ENCODE measurements at regions not wholly inside any gene's neighbourhood (a gene's known extent, or its start where the extent isn't known, plus 50 kb on each side); places are given as distances from the start of the nearest gene placed in this dataset.
A peak's percentile ranks its signal among the peaks of the same experiment; 100 is the strongest.
"Not testable (repeated sequence)": the region's sequence is repeated elsewhere in the genome, so short reads cannot be mapped to it uniquely, and the experiment has no call there.

DNA sequence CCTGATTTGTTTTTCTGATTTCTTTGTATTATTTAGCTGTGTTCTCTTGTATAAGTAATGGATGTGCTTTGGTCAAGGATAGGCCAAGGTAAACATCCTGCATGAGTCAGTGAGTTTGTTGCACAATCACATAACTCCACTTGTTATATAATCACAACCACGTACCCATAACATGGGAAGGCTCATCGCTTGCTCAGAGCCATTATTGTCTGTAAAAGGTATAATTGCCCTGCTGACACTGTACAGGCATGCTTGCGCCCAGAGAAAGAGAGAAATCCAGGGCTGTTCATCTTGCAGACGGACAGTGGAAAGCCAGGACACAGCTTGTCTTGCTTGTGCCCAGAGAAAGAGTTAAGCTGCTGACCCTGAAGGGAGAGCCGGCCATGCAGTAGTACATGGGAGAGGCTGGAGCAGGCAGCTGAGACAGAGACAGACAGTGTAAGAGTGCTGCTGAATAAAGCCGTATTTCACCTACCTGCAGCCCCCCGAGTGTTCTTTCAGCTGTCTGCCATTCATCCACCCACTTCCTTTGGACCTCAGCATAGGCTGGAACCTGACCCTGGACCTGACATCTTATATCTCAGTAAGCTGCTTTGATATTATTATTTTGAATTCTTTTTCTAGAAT, 174.7 kb upstream of the DAAM1 start:
- H3K4me1 ChIP-seq (ENCODE audit: control insufficient read depth, insufficient read depth, low read length): peaks cover 2% of the 10 kb centered on the region
- H3K27ac ChIP-seq (ENCODE audit: low read length): no peak overlapping the region
- no peak overlapping the region for H3K4me3 ChIP-seq (ENCODE audit: low read length)
- no peaks in the 10 kb centered on the region for H3K36me3 ChIP-seq (ENCODE audit: control insufficient read depth, insufficient read depth, low read length)
- peaks cover 9% of the 10 kb centered on the region for H3K9me3 ChIP-seq (replicated peaks; ENCODE audit: control insufficient read depth, low read depth, low read length)
- H3K27me3 ChIP-seq (ENCODE audit: control insufficient read depth, insufficient read depth, low read length): no peaks in the 10 kb centered on the region
- 88% methylated on average over 5 of the region's 7 CpGs for WGBS (ENCODE audit: insufficient coverage)
- no peak for DNase-seq

DNA sequence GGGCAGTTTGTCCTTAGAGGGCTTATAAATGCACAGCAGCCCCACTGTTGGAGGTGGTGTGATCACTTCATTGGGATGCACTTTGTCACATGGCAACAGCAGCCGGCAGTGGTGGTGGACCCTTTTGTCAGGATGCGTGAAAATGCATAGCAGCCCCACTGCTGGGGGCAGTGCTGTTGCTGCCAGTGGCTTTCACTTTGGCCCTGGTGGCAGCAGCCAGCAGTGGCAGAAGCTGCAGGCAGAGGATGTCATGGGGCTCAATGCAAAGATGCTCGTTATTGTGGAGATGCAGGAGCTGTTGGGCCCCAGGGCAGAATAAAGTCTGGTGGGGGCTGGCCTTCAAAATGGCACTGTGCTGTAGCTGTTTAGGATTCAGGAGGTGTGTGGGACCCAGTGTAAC, 173.0 kb upstream of the DAAM1 start:
- H3K4me1 ChIP-seq (ENCODE audit: control insufficient read depth, insufficient read depth, low read length): no peaks in the 10 kb centered on the region
- H3K27ac ChIP-seq (ENCODE audit: low read length): no peak overlapping the region
- H3K4me3 ChIP-seq (ENCODE audit: low read length): no peak overlapping the region
- no peaks in the 10 kb centered on the region for H3K27me3 ChIP-seq (ENCODE audit: control insufficient read depth, insufficient read depth, low read length)
- DNase-seq: no peak
- WGBS (ENCODE audit: insufficient coverage): 79% methylated on average over 3 of the region's 3 CpGs
- peaks cover 9% of the 10 kb centered on the region for H3K9me3 ChIP-seq (replicated peaks; ENCODE audit: control insufficient read depth, low read depth, low read length)
- H3K36me3 ChIP-seq (ENCODE audit: control insufficient read depth, insufficient read depth, low read length): no peaks in the 10 kb centered on the region

DNA sequence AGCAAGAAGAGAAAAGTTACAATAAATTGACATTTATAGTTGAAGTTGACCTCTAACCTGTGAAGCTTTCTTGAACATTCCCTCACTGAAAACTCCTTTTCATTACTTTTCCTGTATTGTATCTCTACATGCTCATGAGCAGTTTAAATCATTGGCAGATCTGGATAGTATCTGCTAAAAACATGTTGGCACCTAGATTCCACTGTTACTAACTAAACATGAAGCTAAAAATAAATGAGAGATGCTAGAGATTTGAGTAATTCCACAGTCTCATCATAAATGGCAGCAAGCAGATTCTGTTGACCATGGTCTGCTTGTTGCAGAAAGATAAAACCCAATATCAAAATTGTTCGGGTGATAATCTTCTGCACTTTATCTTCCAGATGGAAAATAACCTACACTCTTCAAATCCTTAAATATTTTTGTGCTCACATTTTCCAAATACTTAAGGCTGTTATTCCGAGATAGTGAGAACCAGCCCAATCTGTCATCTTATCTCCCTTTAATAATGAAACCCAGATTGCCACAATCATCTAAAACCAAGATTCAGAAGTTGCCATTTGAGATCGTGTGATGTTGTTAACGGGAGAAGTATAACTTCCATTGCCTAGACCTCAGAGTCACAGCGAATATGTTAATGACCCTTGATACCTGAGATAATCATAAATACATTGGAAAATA, 171.0 kb upstream of the DAAM1 start:
- Histone ChIP-seq H3K27ac (ENCODE audit: low read length) (no peak overlapping the region), H3K9me3 (replicated peaks; ENCODE audit: control insufficient read depth, low read depth, low read length) (peaks cover 7% of the 10 kb centered on the region), H3K4me3 (ENCODE audit: low read length) (no peak overlapping the region), H3K4me1 (ENCODE audit: control insufficient read depth, insufficient read depth, low read length) (no peaks in the 10 kb centered on the region), H3K36me3 (ENCODE audit: control insufficient read depth, insufficient read depth, low read length) (no peaks in the 10 kb centered on the region), H3K27me3 (ENCODE audit: control insufficient read depth, insufficient read depth, low read length) (no peaks in the 10 kb centered on the region)
- 100% methylated on average over 1 of the region's 5 CpGs for WGBS (ENCODE audit: insufficient coverage)
- no peak for DNase-seq

GRCh38 chr14:59018460-59018859, 170.0 kb upstream of the DAAM1 start:
- WGBS (ENCODE audit: insufficient coverage): 48% methylated on average over 2 of the region's 2 CpGs
- no peaks in the 10 kb centered on the region for H3K4me1 ChIP-seq (ENCODE audit: control insufficient read depth, insufficient read depth, low read length)
- DNase-seq: no peak
- no peaks in the 10 kb centered on the region for H3K36me3 ChIP-seq (ENCODE audit: control insufficient read depth, insufficient read depth, low read length)
- no peak overlapping the region for H3K27ac ChIP-seq (ENCODE audit: low read length)
- no peaks in the 10 kb centered on the region for H3K27me3 ChIP-seq (ENCODE audit: control insufficient read depth, insufficient read depth, low read length)
- H3K4me3 ChIP-seq (ENCODE audit: low read length): no peak overlapping the region
- H3K9me3 ChIP-seq (replicated peaks; ENCODE audit: control insufficient read depth, low read depth, low read length): peaks cover 3% of the 10 kb centered on the region

DNA sequence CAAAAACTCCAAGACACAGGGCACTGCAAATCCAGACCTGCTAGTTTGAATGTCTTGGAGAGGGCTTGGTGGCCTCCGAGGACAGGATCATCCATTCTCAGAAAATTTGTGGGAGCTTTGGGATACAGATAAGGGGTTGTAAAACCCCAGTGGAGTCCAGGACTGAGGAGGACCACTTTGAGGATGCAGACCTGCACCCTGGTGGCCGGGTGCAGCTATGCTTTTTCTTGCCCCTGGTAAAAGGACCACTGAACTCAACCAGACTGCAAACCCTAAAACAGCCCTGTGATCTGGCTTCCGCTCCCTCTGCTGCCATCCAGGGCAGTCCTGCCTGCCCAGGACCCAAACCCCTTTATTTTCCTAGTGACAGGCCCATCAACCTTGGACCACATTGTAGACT, 169.5 kb upstream of the DAAM1 start:
- no peak overlapping the region for H3K4me3 ChIP-seq (ENCODE audit: low read length)
- H3K36me3 ChIP-seq (ENCODE audit: control insufficient read depth, insufficient read depth, low read length): no peaks in the 10 kb centered on the region
- no peaks in the 10 kb centered on the region for H3K9me3 ChIP-seq (replicated peaks; ENCODE audit: control insufficient read depth, low read depth, low read length)
- H3K27me3 ChIP-seq (ENCODE audit: control insufficient read depth, insufficient read depth, low read length): no peaks in the 10 kb centered on the region
- H3K27ac ChIP-seq (ENCODE audit: low read length): no peak overlapping the region
- DNase-seq: no peak
- 84% methylated on average over 2 of the region's 3 CpGs for WGBS (ENCODE audit: insufficient coverage)
- no peaks in the 10 kb centered on the region for H3K4me1 ChIP-seq (ENCODE audit: control insufficient read depth, insufficient read depth, low read length)

- Histone ChIP-seq H3K9me3 (replicated peaks; ENCODE audit: control insufficient read depth, low read depth, low read length) (no peaks in the 10 kb centered on the region), H3K4me3 (ENCODE audit: low read length) (no peak overlapping the region), H3K27me3 (ENCODE audit: control insufficient read depth, insufficient read depth, low read length) (no peaks in the 10 kb centered on the region), H3K27ac (ENCODE audit: low read length) (no peak overlapping the region), H3K36me3 (ENCODE audit: control insufficient read depth, insufficient read depth, low read length) (no peaks in the 10 kb centered on the region), H3K4me1 (ENCODE audit: control insufficient read depth, insufficient read depth, low read length) (no peaks in the 10 kb centered on the region)
- no CpG with 5 or more reads among the region's 1 CpG for WGBS (ENCODE audit: insufficient coverage)
- no peak for DNase-seq
Observed at GRCh38 chr14:59020382-59020781, 168.1 kb upstream of the DAAM1 start.

DNA sequence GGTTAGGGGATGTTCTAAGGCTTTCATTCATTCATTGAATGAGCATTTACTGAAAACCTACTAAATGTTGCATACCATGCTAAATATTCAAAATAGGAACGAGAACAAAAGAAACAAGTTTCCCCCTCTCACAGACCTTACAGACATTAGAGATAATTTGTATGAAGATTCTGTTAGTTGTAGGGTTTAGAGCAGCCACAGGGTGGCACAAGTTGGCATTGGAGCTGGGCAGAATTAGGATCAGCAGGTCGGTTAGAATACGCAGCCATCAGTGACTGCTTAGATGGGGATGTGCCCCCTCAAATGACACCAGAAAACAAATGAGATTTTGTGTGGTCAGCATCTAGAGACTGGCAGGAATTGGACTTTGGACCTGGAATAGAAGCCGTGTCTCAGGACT, 166.3 kb upstream of the DAAM1 start:
- Histone ChIP-seq H3K36me3 (ENCODE audit: control insufficient read depth, insufficient read depth, low read length) (no peaks in the 10 kb centered on the region), H3K9me3 (replicated peaks; ENCODE audit: control insufficient read depth, low read depth, low read length) (no peaks in the 10 kb centered on the region), H3K4me1 (ENCODE audit: control insufficient read depth, insufficient read depth, low read length) (no peaks in the 10 kb centered on the region), H3K4me3 (ENCODE audit: low read length) (no peak overlapping the region), H3K27ac (ENCODE audit: low read length) (no peak overlapping the region), H3K27me3 (ENCODE audit: control insufficient read depth, insufficient read depth, low read length) (no peaks in the 10 kb centered on the region)
- 78% methylated on average over 3 of the region's 4 CpGs for WGBS (ENCODE audit: insufficient coverage)
- DNase-seq: no peak

DNA sequence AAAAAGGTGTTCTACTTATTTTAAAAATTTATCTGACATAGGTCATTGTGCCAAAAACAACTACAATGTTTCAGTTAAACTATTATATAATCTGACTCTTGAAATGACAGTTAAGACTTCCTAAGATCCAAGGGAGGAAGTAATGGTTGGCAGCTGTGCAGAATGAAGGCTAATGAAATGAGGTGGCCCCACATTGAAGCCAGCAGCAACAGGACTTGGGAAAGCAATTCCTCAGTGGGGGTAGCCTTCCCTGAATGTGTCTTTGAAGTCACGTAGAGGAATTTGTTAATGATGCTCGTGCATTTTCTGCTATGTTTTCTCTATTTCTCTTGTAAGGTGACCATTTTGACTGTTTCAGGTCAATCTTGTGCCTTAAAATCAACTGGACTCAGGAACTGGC, 162.4 kb upstream of the DAAM1 start:
- Histone ChIP-seq H3K36me3 (ENCODE audit: control insufficient read depth, insufficient read depth, low read length) (no peaks in the 10 kb centered on the region), H3K27ac (ENCODE audit: low read length) (no peak overlapping the region), H3K9me3 (replicated peaks; ENCODE audit: control insufficient read depth, low read depth, low read length) (no peaks in the 10 kb centered on the region), H3K4me1 (ENCODE audit: control insufficient read depth, insufficient read depth, low read length) (peaks cover 5% of the 10 kb centered on the region), H3K27me3 (ENCODE audit: control insufficient read depth, insufficient read depth, low read length) (no peaks in the 10 kb centered on the region), H3K4me3 (ENCODE audit: low read length) (no peak overlapping the region)
- DNase-seq: no peak
- WGBS (ENCODE audit: insufficient coverage): 80% methylated on average over 1 of the region's 2 CpGs

- not testable (repeated sequence) for H3K4me1 ChIP-seq (ENCODE audit: control insufficient read depth, insufficient read depth, low read length); H3K27me3 ChIP-seq (ENCODE audit: control insufficient read depth, insufficient read depth, low read length); H3K4me3 ChIP-seq (ENCODE audit: low read length); DNase-seq; H3K9me3 ChIP-seq (replicated peaks; ENCODE audit: control insufficient read depth, low read depth, low read length); H3K27ac ChIP-seq (ENCODE audit: low read length); H3K36me3 ChIP-seq (ENCODE audit: control insufficient read depth, insufficient read depth, low read length)
- WGBS (ENCODE audit: insufficient coverage): no CpG with 5 or more reads among the region's 1 CpG
Observed at GRCh38 chr14:59026640-59027039, 161.8 kb upstream of the DAAM1 start.

- Histone ChIP-seq H3K4me3 (ENCODE audit: low read length) (no peak overlapping the region), H3K27me3 (ENCODE audit: control insufficient read depth, insufficient read depth, low read length) (no peaks in the 10 kb centered on the region), H3K9me3 (replicated peaks; ENCODE audit: control insufficient read depth, low read depth, low read length) (no peaks in the 10 kb centered on the region), H3K4me1 (ENCODE audit: control insufficient read depth, insufficient read depth, low read length) (peaks cover 7% of the 10 kb centered on the region), H3K36me3 (ENCODE audit: control insufficient read depth, insufficient read depth, low read length) (no peaks in the 10 kb centered on the region), H3K27ac (ENCODE audit: low read length) (no peak overlapping the region)
- peak; percentile 79 for DNase-seq
- 0% methylated on average over 1 of the region's 5 CpGs for whole genome bisulfite sequencing (ENCODE audit: insufficient coverage)
Observed at GRCh38 chr14:59028476-59029202, 159.8 kb upstream of the DAAM1 start.

Measured in muscle of leg (tissue), 3 donors.